Fibroblast of upper back skin (primary cell): ENCODE measurements at regions not wholly inside any gene's neighbourhood (a gene's known extent, or its start where the extent isn't known, plus 50 kb on each side); places are given as distances from the start of the nearest gene placed in this dataset.

ENCODE experiments used
- DNase-seq: peaks from one replicate; pipeline ENCODE4 v3.0.0-alpha.2; 2013

DNA sequence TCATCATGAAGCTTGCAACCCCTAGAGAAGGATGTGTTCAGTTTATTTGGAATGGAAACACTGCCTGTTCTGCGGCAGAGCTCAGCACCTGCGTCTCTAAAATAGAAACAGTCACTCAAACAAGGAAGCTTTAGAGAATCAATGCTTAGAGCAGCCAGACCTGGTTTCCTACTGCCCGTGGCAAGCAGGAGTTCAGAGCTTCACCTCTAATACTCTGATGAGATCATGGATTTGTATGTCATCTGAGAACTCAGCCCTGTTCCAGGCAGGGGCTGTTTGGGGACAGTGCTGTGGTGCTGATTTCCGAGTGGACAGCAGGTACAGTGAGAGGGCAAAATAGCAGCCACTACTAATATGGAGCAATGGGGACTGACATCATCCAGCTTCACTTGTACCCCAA lies 236.0 kb upstream of the IRX1 start:
- DNase-seq, result no peak

DNA sequence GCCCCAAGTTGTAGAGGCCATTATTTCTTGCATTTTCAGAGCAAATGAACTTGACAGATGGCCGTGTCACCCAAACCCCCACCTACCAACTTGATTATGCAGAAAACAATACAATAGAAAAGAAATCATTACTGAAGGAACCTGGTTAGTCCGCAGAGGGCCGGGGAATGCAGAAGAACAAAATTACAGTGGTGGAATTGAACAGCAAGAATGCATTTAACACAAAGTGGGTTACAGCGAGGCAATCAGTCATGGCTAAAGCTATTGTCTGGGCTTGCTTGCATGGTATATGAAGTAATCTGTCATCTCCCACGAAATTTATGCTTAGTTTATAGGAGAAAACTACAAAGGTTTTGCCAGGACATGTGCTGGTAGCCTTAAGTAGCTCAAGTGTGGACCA lies 238.3 kb upstream of the IRX1 start:
- no peak for DNase-seq

DNA sequence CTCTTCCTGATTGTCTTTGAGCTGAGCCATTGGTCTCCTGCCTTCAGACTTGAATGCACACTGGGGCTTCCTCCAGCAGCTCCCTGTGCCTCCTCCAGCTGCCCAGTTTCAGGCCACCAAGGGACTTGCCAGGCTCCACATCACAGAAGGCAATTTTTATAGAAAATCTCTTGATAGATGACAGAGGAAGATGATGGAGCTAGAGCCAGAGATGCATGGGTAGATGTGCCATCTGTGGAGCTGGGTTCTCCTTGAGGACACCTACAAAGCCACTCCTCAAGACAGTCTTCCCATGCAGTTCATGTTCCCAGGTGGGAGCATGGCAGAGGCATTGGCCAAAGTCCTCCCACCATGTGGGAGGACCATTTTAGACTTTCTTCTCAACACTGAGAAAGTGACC lies 239.6 kb upstream of the IRX1 start:
- DNase-seq, result no peak

DNA sequence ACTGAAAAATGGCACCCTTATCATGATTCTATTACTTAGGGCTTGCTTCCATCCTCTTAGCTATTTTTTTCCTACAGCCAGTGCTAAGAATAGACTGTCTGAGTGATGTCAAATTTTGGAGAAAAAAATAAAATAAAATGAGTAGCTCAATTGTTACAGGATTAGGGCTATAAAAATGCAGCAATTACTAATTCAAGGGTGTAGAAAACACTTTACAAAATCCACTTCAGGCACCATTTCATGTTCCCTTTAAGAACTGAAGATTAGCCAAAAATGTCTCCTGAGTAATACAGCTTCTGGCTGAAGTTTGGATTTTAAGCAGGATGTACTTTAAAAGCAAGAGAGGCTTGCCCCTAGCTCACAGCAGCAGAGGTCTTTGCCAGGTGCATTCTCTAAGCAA lies 240.5 kb upstream of the IRX1 start:
- DNase-seq, result no peak

DNA sequence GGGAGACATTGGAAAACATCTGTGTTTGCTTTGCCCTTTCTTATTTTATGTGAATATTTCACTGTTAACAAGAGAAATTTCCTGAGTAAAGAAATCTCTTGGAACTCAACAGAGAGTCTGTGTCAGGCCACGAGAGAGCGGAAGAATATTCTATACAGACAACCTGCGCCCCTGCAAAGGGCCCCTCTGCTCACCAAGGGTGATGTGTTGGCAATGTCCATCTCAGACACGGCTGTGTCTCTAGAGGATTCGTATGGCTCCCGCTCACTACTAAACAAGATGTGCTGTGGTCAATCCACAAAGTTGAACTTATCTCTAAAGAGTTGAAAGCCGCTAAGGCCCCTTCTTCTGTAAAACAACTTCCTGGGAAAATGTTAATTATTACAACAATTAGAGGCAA lies 241.0 kb upstream of the IRX1 start:
- DNase-seq, result no peak

DNA sequence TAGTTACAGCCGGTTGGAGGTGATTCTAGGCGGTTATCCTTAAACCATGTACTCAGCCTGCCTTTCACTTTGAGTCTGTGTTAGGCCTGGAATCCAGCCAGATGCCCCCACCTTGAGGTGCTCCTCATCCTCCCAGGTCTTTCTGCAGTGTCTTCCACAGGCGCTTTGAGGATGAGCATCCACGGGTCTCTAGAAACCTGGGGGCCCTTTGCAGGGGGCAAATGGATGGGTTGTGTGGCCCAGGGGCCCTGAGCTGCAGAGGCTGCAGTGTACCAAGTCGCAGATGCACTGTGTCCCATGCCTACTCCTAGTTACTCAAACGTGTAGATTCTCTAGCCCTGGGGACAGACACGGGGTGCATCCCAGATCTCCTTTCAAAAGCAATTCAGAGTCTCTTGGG lies 242.1 kb upstream of the IRX1 start:
- DNase-seq, result no peak

DNA sequence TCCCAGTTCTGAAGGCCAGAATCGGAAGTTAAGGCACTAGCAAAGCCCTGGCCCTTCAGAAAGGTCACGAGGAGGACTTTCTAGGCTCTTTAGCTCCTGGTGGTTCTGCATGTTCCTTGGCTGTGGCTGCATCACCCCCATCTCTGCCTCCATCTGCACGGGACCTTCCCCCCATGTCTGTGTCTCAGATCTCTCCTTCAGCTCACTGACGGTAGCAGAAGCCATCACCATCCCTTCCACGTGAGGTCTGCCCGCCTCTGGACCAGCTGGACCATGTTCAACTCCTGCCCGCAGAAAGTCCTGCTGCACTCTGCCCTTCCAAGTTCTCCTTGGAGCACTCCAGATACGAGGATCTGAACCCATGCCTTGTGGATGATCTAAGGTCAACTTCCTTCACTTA lies 242.9 kb upstream of the IRX1 start:
- no peak for DNase-seq

DNA sequence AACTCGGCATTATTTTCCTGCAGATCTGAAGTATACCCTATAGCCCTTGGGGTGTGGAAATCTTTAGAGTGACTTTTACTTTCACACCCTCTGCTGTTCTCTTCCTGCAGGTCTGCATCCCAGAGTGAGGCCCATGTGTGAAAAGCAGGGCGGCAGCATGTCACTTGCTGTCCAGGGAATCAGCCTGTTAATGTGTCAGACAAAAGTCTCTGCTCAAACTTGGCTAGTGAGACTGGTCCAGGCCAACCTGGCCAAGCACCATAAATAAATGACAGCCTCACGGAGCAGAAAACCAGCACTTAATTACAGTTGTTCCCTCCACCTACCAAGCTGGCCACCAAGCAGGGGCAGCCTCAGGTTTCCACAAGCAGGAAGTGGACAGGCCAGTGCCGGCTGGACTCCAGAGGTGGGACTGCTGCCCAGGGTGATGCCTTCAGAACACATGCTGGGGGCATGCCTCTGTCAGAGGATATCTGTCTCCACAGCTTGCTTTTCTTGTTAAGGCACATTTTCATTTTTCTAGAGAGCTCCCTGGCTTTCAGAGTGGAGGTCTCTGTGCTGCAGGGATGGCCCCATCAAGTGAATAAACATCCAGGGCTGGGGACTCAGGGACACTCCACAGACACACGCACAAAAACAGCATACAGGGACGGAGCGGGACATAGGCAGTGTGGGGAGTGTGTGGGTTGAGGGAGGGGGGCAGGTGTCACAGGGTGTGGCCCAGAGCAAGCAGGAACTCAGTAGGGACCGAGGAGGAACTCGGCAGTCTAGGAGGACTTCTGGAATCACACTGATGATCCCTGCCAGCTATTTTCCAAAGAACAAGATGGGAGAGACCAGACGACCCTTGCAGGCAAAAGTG lies 243.8 kb upstream of the IRX1 start:
- DNase-seq, result no peak

DNA sequence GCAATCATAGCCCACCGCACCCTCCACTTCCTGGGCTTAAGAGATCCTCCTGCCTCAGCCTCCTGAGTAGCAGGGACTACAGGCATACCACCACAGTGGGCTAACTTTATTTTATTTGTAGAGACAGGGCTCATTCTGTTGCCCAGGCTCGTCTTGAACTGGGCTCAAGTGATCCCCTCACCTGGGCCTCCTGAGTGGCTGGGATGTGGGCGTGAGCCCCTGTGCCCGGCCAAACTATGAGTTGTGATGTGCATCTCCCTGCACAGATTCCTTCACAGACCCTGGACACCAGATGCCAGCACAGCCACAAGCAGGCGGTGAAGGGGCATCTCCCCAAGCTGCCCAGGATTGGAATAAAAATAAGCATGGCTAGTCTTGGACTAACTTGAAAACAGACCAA lies 244.9 kb upstream of the IRX1 start:
- no peak for DNase-seq

DNA sequence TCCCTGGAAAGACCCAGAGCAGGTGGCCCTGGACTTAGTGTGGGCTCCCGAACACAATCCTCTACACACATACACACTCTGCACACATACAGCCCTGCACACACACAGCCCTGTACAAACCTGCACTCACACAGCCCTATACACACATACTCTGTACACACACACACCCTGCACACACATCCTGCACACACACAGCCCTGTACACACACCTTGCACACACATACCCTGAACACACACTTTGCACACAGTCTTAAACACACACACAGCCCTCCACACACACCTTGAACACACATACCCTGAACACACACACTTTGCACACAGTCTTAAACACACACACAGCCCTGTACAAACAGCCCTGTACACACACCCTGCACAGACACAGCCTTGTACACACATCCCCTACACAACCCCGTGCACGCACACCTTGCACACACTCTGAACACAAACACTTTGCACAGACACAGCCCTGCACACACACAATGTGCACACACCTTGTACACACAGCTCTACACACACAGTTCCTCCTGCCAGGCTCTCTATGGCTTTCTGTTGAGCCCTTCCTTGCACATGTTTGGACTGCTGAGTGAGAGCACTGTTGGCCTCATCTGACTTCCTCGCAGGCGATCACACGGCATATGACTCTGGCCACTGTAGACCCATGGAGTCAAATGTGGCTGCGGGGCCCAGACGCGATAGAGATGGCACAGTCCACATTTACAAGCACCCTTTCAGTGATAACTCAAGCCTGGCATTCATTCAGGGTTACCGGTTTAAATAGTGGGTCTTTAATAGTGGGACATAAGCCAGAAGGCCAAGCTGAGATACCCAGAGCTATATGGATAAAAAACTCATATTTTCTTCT lies 245.7 kb upstream of the IRX1 start:
- no peak for DNase-seq

DNA sequence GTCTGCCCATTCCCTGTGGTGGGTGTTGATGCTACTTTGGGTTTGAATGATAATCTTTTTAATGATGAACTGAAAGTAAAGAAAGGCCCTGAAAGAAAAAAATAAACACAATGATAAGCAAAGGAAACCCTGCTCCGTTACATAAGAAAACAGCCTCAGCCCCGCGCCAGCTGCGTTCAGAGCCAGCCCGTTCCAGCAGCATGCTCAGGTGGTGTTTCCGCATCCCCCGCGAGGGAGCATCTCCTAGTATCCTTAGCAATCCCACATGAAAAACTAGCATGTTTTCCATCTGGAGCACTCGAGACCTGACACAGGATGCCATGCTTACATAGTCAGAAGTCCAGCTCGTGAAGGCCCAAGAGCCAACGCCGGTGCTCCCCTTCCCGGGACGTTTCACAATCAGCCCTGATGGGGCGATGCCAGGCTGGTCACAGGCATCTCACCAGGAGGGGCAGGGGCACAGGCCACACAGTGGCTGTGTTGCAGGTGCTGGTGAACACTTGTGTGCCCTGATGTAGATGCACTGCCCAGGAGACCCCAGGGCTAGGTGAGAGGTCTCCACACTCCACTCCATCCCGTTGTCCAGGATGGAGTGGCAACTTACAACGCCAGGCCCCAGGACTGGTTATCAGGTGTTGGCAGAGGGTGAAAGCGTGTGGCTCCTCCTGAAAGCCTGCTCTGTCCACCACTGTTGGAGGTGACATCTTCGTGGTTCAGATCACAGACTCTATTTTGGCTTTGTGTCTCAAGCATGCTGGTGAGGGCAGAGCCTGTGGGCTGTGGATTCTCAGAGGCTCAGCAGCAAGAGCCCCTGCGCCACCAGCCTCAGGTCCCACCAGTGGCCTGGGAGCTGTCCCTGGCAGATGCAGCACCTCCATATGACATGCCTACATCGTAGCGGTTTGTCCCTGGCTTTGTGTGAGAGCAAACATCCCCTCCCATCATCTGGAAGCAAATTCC lies 246.8 kb upstream of the IRX1 start:
- no peak for DNase-seq

DNA sequence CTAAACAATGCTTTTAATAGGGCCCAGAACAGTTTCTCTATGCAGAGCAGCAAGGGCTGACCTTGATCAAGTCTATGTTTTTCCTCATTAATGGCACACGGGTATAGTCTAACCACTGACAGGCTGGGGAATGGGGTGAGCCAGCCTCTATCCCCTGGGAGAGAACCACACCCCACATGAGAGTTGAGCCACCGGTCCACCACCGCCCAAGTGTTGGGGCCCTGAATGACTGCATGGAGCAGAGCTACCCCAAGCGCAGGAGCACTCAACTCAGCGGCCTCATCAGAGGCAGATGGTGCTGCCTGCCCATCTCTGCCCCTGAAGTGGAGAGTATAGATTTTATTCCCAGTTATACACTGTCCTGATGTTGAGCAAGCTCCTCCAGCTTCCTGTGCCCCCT lies 247.9 kb upstream of the IRX1 start:
- DNase-seq, result no peak

DNA sequence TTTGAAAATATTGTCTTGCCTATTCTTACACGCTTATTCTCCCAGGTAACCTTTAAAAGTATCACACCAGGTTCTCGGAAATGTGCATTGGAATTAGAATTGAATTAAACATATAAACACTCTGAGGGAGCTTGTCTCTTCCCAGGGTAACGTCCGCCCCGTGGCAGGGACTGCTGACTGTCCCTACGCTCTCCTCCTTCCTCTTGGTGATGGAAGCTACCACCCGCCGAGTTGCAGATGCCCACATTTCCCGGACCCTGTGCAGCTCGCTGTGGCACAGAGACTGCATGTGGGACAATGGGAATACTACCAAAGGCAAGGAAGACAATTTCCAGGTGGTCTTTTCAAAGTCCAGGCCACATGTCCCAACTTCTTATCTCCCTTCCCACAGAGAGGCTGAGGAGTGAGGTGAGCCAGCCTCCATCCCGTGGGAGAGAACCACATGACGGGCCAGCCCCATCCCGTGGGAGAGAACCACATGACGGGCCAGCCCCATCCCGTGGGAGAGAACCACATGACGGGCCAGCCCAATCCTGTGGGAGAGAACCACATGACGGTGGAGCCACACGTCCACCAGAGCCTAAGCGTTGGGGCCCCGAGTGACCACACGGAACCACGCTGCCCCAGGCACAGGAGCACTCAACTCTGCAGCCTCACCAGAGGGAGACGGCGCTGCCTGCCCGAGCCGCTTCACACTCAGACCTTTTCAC lies 249.4 kb upstream of the IRX1 start:
- no peak for DNase-seq

DNA sequence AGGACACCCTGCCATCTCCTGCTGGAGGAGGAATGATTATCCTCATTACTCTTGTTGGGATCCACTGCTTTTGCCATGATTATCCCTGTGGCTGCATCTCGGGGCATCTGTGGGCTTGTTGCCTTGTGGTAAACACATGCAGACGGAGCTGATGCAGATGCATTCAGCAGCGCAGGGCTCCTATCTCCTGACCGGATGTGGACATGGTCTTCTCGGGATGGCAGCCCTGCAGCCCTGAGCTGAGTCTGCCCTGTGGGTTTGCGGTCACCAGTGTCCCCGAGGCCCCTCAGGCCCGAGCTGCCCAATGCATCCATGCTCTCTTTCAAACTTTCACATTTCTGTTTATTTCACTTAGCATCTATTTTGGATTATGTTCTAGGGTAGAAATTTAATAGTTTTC lies 250.4 kb upstream of the IRX1 start:
- DNase-seq, result no peak

DNA sequence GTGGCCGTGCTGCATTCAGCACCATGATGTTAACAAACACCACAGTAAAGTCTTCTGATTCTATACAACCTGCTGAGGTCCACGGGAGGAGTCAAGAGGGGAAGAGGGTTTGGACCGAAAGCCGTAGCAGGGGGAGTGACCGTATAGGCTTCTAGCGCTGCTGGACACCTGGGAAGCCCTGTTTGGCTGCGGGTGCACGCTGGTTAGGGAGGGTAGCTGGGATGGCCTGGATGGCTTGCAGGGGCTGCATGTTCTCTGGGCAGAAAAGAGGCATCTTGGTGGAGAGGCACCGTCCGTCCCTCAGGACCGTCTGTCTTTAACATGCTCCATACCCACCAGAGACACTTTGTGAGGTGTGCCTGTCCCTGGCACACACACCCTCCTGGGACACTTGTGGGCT lies 251.0 kb upstream of the IRX1 start:
- DNase-seq, result no peak

DNA sequence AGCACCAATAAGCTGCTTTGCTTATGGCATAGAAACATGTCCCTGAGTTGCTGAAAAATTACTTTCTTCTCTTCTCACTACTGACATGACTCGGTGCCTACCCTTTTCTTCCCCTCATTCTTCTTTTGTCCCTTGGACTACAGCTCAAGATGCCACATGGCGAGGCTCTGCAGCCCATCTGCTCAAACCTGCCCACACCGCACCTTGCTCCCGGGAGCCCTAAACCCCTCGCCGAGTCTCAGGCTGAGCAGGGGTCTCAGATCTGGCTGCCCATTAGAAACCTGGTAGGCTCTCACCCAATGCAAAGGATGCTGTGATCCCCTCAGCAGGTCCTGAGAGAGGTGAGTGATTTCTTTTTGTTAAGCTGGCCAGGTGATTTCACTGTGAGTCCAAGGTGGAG lies 251.7 kb upstream of the IRX1 start:
- DNase-seq, result no peak

DNA sequence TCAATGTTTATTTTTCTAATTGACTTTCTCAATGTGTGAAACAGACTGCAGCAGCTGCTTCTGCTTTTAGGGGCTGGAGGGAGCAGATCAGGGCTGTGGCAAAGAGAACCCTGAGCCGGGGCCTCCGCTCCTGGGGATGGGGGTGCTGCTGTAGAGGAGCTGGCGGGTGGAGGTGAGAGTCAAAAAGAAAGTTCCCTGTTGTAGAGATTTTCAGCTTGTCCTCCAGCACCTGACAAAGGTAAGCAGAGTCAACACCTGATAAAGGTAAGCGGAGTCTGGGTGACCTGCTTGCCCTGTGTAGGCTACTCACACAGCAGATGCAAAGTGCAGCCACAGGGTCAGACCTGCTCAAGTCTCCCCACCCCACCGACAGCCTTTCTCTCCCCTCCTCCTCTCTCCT lies 252.4 kb upstream of the IRX1 start:
- no peak for DNase-seq

DNA sequence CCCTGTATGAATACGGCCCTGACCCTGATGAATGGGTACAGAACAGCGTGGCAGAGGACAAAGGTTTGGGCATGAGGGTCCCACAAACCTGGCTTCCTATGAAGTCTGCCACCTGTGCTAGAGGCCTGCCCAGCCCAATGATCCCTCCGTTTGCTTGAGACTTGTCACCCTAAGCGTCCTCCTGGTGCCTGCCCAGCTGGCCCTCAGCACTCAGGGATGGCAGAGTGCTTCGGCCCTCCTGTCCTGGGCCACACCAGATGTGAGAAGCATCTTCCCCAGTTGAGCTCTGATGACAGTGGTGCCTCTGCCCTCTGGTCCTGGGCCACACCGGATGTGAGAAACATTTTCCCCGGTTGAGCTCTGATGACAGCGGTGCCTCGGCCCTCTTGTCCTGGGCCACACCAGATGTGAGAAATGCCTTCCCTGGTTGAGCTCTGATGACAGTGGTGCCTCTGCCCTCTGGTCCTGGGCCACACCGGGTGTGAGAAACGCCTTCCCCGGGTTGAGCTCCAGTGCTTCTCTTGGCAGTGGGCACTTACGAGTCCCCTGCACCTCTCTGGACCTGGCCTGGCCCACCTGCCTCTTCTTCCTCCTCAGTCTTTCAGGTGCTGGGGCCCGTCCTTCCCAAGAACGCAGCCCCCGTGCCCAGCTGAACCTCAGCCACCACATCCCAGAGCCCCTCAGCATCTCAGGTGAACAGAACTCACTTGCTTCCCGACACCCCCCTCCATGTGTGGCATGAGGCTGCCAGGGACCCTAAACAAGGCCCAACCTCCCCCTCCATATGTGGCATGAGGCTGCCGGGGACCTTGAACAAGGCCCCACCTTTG lies 253.1 kb upstream of the IRX1 start:
- DNase-seq, result no peak

DNA sequence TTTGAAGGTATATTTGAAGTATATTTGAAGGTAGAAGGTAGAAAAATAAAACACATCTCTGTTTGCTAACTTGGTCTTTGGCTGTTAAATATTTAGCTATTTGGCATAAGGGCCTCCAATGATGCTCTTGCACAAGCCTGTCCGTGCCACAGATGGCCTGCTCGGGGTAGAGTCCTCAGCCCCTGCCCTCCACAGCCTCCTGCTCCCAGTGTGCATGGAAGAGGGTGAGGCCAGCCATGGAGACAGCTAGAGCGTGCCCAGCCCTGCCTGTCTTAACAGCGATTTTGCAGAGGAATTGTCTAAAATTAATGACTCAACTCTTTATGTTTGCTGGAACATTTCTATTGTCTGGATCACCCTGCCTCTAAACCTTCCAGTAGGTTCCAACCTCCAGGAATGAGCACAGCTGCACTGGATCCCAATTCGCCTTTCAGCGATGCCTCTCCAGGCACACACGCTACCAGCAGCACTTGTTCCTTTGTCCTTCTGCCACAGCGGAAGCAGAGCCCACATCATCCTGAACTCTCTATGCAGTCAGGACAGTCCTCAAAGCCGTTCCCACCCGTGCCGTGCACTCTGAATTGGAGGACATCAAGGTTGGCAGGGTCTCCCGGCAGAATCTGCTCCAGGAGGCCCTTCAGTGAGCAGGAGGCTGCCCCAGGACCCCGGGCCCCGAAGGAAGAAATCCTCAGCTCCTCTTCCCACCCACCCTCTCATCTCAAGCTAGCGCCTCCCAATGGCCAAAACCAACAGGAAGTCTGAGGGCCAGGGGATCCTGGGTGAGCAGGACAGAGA lies 254.0 kb upstream of the IRX1 start:
- DNase-seq, result no peak

DNA sequence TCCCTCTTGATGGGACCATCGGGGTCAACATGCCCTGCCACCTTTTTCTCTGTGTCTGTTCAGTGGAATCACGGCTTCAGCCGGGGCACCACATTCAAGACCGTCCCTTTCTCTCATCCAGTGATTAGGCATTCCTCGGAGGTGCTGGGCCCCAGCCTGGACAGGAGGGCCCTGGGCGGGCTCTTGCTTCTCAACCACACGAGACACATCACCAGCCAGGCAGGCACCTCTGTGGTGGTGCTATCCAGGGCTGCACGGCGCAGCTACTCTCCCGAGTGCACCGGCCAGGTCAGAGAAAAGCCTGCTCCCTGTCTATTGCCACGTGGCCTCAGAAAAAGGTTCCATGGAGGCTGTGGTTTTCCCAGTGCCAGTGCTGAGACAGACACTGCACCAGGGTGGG lies 255.2 kb upstream of the IRX1 start:
- DNase-seq, result no peak

DNA sequence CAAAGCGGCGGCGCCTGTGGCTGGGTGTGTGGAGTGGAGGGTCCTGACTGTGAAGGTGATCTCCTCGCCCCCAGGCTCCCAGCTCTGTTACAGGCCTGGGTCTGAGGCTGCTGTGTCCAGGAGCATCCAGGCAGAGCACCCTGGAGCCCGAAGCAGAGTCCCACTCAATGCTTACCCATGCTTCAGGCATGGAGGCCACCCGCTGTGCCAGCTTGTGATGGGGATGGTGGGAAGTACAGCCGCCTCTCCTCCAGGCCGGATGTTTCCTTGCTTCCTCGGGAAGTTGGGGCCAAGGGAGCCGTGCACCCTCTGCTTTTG lies 255.9 kb upstream of the IRX1 start:
- DNase-seq, result no peak
